Tibial nerve (tissue), 3 donors: ENCODE measurements at regions not wholly inside any gene's neighbourhood (a gene's known extent, or its start where the extent isn't known, plus 50 kb on each side); places are given as distances from the start of the nearest gene placed in this dataset.

Experiments
- POLR2A ChIP-seq, 2 donors: fragments of 450-650 bp; IDR thresholded peaks; one replicate each; pipeline ENCODE4 v1.6.1; 2017; ENCODE audit warnings: antibody characterized with exemption in 2 of 2, mild to moderate bottlenecking in 2 of 2, moderate library complexity in 2 of 2
- TF ChIP-seq, protein P1 (sequence below), 5 experiments: fragments of 200-600 bp in 3 of 5; fragments of 450-650 bp in 2 of 5; sonication (generic) in 3 of 5; IDR thresholded peaks; one replicate each; pipeline ENCODE4 v1.5.1; 2016 to 2019; ENCODE audit warnings: antibody characterized with exemption in 5 of 5, mild to moderate bottlenecking in 3 of 5, moderate library complexity in 2 of 5

DNA sequence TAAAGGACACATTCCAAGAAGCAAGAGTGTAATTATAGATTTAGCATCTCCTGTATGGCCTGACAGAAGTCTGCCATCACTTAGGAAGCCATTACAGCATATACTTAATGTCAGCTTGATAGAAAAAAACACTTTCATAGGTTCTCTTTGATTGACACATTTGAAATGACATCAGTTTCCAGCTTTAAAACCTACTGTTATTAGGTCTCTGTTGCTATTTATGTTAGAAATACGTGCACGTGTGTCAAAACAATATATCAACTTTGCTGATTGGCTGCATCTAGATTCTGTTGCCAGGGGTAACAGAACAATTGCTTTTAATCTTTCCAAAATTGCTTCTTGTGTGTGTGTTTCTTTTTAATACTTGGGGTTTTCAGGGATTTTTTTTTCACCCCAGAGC, 389.3 kb upstream of the ATP11B start:
- TF ChIP-seq, protein P1, sequence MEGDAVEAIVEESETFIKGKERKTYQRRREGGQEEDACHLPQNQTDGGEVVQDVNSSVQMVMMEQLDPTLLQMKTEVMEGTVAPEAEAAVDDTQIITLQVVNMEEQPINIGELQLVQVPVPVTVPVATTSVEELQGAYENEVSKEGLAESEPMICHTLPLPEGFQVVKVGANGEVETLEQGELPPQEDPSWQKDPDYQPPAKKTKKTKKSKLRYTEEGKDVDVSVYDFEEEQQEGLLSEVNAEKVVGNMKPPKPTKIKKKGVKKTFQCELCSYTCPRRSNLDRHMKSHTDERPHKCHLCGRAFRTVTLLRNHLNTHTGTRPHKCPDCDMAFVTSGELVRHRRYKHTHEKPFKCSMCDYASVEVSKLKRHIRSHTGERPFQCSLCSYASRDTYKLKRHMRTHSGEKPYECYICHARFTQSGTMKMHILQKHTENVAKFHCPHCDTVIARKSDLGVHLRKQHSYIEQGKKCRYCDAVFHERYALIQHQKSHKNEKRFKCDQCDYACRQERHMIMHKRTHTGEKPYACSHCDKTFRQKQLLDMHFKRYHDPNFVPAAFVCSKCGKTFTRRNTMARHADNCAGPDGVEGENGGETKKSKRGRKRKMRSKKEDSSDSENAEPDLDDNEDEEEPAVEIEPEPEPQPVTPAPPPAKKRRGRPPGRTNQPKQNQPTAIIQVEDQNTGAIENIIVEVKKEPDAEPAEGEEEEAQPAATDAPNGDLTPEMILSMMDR (IDR thresholded peaks at IDR 0.05) = no peak
- no peak for TF ChIP-seq POLR2A (IDR thresholded peaks at IDR 0.05)
